Pancreas (tissue), 10 donors: ENCODE measurements at regions not wholly inside any gene's neighbourhood (a gene's known extent, or its start where the extent isn't known, plus 50 kb on each side); places are given as distances from the start of the nearest gene placed in this dataset.

Experiments
- ATAC-seq, 4 donors: fragments of 200-7000 bp; cut with Tn5 transposase; one replicate each; pipeline versions ENCODE4 v1.8.0 to v1.9.1; 2020; ENCODE audit warnings: mild to moderate bottlenecking in 4 of 4, moderate library complexity in 4 of 4
- DNase-seq, 6 donors: peaks; one replicate each; pipeline ENCODE4 v3.0.0-alpha.2; 2020
- FAIRE-seq: peaks from 2 replicates; lab custom pipeline; 2012; peaks lifted over from hg19 to GRCh38; lab: Jason Lieb, UNC
- H3K27ac ChIP-seq, 4 donors: fragments of 200-600 bp; sonication (generic); 1 replicate in 3 of 4; 2 replicates in 1 of 4; pipeline versions ENCODE4 v1.5.0 to v1.8.0; 2020
- H3K27me3 ChIP-seq, 4 donors: fragments of 200-600 bp; one replicate each; pipeline ENCODE4 v1.8.0; 2021
- H3K36me3 ChIP-seq, 3 donors: fragments of 200-600 bp; sonication (generic) in 1 of 3; one replicate each; pipeline versions ENCODE4 v1.5.0 to v1.8.0; 2020 to 2021
- H3K4me1 ChIP-seq, 3 donors: fragments of 200-600 bp; one replicate each; pipeline ENCODE4 v1.8.0; 2021
- H3K4me3 ChIP-seq, 4 donors: fragments of 200-600 bp; sonication (generic) in 2 of 4; one replicate each; pipeline versions ENCODE4 v1.5.0 to v1.8.0; 2020 to 2021
- H3K9me3 ChIP-seq, 4 donors: fragments of 200-600 bp; one replicate each; pipeline ENCODE4 v1.8.0; 2021
- CTCF ChIP-seq, 4 donors: fragments of 200-600 bp; sonication (generic) in 3 of 4; IDR thresholded peaks; one replicate each; pipeline versions ENCODE4 v1.5.0 to v1.8.0; 2021; ENCODE audit warnings: antibody characterized with exemption in 4 of 4
- WGBS, 2 donors: extraction: QIAGEN DNeasy Blood & Tissue Kit; methylation state at CpG; one replicate each; pipeline ENCODE4 v1.1.7; 2013; 5-methylcytosine and 5-hydroxymethylcytosine counted together
- intact Hi-C, 3 donors: fragments of 100-400 bp; cut with DNase I; formaldehyde crosslinking; loops; one replicate each; pipeline versions ENCODE4 v1.11.1 to v1.14.2; 2022
- donor health status: healthy with polysubstance abuse.
- donor health status: DM: no; HTN: no; CAD: no; lungs with moderate emphysema.
- donor health status: DM: no; HTN: no; CAD: no.
- donor health status: control.
- donor health status: control.
- donor health status: Bipolar disorder and iron deficiency.
- donor health status: DM: yes; HTN: yes; CAD: no.
- donor health status: DM: no; HTN: no; CAD: no.
- donor health status: DM: no; HTN: no; CAD: no.
- donor health status: DM: yes; HTN: yes; CAD: no.

DNA sequence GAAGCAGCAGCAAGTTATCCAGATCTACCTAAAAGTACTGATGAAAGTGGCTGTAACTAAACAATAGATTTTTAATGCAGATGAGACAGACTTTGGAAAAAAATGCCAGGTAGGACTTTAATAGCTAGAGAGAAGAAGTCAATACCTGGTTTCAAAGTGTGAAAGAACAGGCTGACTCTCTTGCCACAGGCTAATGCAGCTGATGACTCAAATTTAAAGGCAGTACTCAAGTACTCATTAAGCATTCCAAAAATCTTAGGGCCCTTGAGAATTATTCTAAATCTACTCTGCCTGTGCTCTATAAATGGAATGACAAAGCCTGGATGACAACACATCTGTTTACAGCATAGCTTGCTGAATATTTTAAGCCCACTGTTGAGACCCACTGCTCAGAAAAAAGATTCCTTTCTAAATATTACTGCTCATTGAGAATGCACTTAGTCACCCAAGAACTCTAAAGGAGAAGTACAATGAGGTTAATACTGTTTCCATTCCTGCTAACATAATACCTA, 68.6 kb upstream of the SYT1 start:
- ATAC-seq (no peak), FAIRE-seq (no peak), DNase-seq (no peak)
- H3K4me3 ChIP-seq, result no peak overlapping the region
- peaks cover 0 to 6% (median 5%) of the 10 kb centered on the region in 3 donors for H3K4me1 ChIP-seq
- no peaks in the 10 kb centered on the region for H3K36me3 ChIP-seq
- intact Hi-C loops, result no loop called here
- H3K27me3 ChIP-seq, result no peaks in the 10 kb centered on the region
- H3K27ac ChIP-seq, result no peak overlapping the region
- no peak for TF ChIP-seq CTCF (IDR thresholded peaks at IDR 0.05)
- no peaks in the 10 kb centered on the region for H3K9me3 ChIP-seq

- no peak overlapping the region for H3K27ac ChIP-seq
- peaks cover 0 to 4% (median 0%) of the 10 kb centered on the region in 3 donors for H3K4me1 ChIP-seq
- FAIRE-seq (no peak), ATAC-seq (no peak), DNase-seq (no peak)
- no peaks in the 10 kb centered on the region for H3K36me3 ChIP-seq
- H3K4me3 ChIP-seq, result no peak overlapping the region
- no peaks in the 10 kb centered on the region for H3K27me3 ChIP-seq
- H3K9me3 ChIP-seq, result no peaks in the 10 kb centered on the region
- TF ChIP-seq CTCF (IDR thresholded peaks at IDR 0.05), result no peak
- intact Hi-C loops, result no loop called here
- WGBS, 2 donors, result 89 to 93% methylated on average over 2 of the region's 2 CpGs
These were observed 67.2 kb upstream of the SYT1 start for GRCh38 chr12:78797196-78797931.

DNA sequence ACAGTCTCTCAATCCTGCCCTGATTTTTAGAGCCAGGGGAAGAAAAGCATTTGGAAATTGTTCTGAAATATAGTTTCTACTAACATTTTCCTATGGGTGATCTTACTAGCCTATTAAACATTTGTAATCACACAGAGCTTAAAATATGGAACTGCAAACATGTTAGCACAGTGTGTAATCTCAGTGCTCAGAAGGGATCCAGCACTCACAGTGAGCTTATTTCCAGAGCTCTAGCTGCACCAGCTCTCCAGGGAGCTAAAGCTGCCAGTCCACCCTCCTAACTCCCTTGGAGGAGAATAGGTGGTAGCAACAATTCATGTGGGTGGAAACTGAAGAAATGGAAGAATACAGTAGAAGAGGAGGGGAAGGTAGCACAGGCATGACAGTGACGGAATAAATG, 64.9 kb upstream of the SYT1 start:
- no peak for FAIRE-seq
- 79 to 85% methylated on average over 1 of the region's 1 CpG for WGBS, 2 donors
- intact Hi-C loops, result no loop called here
- TF ChIP-seq CTCF (IDR thresholded peaks at IDR 0.05), result no peak
- H3K36me3 ChIP-seq, result no peaks in the 10 kb centered on the region
- no peaks in the 10 kb centered on the region for H3K27me3 ChIP-seq
- no peak overlapping the region for H3K4me3 ChIP-seq
- H3K9me3 ChIP-seq, result no peaks in the 10 kb centered on the region
- DNase-seq, result no peak
- no peak for ATAC-seq
- no peak overlapping the region for H3K27ac ChIP-seq
- H3K4me1 ChIP-seq, result no peaks in the 10 kb centered on the region

- TF ChIP-seq CTCF (IDR thresholded peaks at IDR 0.05), result no peak
- no peaks in the 10 kb centered on the region for H3K4me1 ChIP-seq
- ATAC-seq, result peak in 1 of 4 donors; percentile 63
- H3K36me3 ChIP-seq, result no peaks in the 10 kb centered on the region
- H3K9me3 ChIP-seq, result no peaks in the 10 kb centered on the region
- WGBS, 2 donors, result 80 to 84% methylated on average over 3 of the region's 3 CpGs
- H3K27me3 ChIP-seq, result no peaks in the 10 kb centered on the region
- no peak for DNase-seq
- intact Hi-C loops, result no loop called here
- H3K4me3 ChIP-seq, result no peak overlapping the region
- no peak for FAIRE-seq
- H3K27ac ChIP-seq, result no peak overlapping the region
These were observed 62.0 kb upstream of the SYT1 start for GRCh38 chr12:78802593-78802992.

DNA sequence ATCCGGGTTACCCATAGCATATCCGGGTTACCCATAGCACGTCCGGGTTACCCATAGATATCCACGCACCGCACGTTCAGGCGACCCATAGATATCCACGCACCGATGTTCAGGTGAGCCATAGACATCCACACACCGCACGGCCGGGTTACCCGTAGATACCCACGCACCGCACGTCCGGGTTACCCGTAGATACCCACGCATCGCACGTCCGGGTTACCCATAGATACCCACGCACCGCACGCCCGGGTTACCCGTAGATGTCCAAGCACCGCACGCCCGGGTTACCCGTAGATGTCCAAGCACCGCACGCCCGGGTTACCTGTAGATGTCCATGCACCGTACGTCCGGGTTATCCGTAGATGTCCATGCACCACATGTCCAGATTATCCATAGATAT, 60.3 kb upstream of the SYT1 start:
- intact Hi-C loops, result no loop called here
- WGBS, 2 donors, result 91 to 97% methylated on average over 39 of the region's 39 CpGs
- H3K4me1 ChIP-seq, result no peaks in the 10 kb centered on the region
- H3K36me3 ChIP-seq, result no peaks in the 10 kb centered on the region
- H3K27me3 ChIP-seq, result no peaks in the 10 kb centered on the region
- no peak for TF ChIP-seq CTCF (IDR thresholded peaks at IDR 0.05)
- DNase-seq (peak in 2 of 6 donors; percentile 11 to 18), ATAC-seq (no peak), FAIRE-seq (no peak)
- no peak overlapping the region for H3K4me3 ChIP-seq
- H3K27ac ChIP-seq, result no peak overlapping the region
- H3K9me3 ChIP-seq, result no peaks in the 10 kb centered on the region
